NCI-H748 (cell line): ENCODE measurements at regions not wholly inside any gene's neighbourhood (a gene's known extent, or its start where the extent isn't known, plus 50 kb on each side); places are given as distances from the start of the nearest gene placed in this dataset.
A peak's percentile ranks its signal among the peaks of the same experiment; 100 is the strongest.
"Not testable (repeated sequence)": the region's sequence is repeated elsewhere in the genome, so short reads cannot be mapped to it uniquely, and the experiment has no call there.

Experiments
- DNase-seq: peaks from one replicate; lab custom pipeline; 2025; ENCODE audit not compliant: unreplicated experiment; lab: John Stamatoyannopoulos, UW

GRCh38 chr4:173091362-173091761 lies 77.2 kb upstream of the GALNT7 start:
- DNase-seq, result peak; percentile 11

- DNase-seq, result no peak
These were observed 76.7 kb upstream of the GALNT7 start for GRCh38 chr4:173091958-173092357.

GRCh38 chr4:173093361-173093760 lies 75.2 kb upstream of the GALNT7 start:
- DNase-seq, result no peak

DNA sequence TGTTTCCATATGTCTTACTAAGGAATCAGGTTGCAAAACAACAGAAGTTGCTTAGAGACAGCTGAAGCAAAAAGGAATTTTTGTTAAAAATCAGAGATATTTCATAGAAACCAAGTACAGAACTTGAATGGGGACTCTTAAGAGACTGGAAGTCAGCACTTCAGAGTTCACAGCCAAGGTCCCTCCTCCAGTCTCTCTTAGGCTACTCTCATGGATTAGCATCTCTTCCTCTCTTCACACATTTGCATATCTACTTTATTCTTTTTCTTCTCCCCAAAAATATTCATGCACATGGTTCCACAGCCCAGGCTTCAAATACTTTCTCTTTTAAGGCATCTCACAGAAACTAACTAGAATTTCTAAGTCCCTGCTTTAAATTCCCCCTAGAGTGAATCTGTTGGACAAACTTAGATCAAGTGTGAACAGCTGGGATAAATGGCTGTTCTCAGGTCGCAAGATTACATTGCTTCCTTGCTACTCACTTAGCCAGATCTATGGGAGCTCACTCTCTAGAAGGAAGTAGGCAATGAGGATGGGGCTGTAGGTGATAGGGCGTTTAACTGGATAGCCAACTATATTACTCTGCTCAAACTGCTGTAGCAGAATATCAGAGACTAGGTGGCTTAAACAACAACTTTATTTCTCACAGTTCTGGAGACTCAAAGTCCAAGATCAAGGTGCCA lies 73.7 kb upstream of the GALNT7 start:
- DNase-seq, result no peak

DNA sequence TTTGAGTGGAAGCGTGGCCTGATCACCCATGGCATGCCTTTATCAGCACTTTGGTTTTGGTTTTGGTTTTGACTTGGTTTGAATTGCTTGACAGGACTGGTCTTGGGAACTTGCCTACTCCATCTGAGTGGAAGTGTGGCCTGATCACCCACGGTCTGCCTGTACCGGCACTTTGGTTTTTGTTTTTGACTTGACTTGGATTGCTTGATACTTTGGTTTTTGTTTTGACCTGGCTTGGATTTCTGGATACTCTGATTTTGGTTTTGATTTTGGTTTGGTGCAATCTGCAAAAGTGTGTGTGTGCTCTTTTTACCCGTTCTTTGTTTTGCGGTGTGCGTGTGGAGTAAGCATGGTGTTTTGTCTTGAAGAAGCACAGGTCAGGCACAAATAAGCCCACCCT lies 69.2 kb upstream of the GALNT7 start:
- not testable (repeated sequence) for DNase-seq

- no peak for DNase-seq
These were observed 57.6 kb upstream of the GALNT7 start for GRCh38 chr4:173111031-173111430.

- not testable (repeated sequence) for DNase-seq
These were observed 51.2 kb upstream of the GALNT7 start for GRCh38 chr4:173117430-173117829.
